ENCODE measurements at regions not wholly inside any gene's neighbourhood (a gene's known extent, or its start where the extent isn't known, plus 50 kb on each side); places are given as distances from the start of the nearest gene placed in this dataset.
"Not testable (repeated sequence)": the region's sequence is repeated elsewhere in the genome, so short reads cannot be mapped to it uniquely, and the experiment has no call there.

DNA sequence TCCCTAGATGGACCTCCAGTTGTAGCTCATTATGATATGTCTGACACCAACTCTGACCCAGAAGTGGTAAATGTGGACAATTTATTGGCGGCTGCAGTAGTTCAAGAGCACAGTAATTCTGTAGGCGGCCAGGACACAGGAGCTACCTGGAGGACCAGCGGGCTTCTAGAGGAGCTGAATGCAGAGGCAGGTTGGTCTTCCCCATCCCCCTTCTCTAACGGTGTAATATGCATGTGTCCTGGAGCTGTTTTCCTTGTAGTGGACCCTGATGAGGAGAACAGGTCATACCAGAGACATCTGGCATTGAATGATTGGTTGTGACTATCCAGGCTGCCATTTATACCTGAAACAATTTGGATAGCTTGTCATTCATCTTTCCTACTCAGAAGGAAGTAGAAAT, 135.8 kb downstream of the HAUS1 start:
- peaks cover 23% of the 10 kb centered on the region for H3K36me3 Mint-ChIP-seq (ENCODE audit: low read depth)
- H3K27me3 Mint-ChIP-seq (ENCODE audit: insufficient read depth), result no peaks in the 10 kb centered on the region
- peaks cover 14% of the 10 kb centered on the region for H3K4me1 Mint-ChIP-seq (ENCODE audit: low read depth)
- intact Hi-C loops (cut with micrococcal nuclease), result no loop called here
- no peak for DNase-seq (ENCODE audit: low spot score)
- H3K9me3 Mint-ChIP-seq, result no peaks in the 10 kb centered on the region
- no peak overlapping the region for H3K27ac Mint-ChIP-seq
- no peak overlapping the region for H3K4me3 Mint-ChIP-seq

DNA sequence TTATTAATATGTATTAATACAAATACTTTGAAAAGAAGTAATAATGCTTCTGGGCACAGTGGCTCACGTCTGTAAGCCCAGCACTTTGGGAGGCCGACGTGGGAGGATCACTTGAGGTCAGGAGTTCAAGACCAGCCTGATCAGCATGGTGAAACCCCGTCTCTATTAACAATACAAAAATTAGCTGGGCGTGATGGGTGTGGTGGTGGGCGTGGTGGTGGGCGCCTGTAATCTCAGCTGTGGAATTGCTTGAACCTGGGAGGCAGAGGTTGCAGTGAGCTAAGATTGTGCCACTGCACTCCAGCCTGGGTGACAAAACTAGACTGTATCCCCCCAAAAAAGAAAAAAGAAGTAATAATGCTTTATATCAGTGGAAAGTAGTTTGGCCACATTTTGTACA, 137.2 kb downstream of the HAUS1 start:
- Mint-ChIP-seq H3K4me1 (ENCODE audit: low read depth) (peaks cover 14% of the 10 kb centered on the region), H3K36me3 (ENCODE audit: low read depth) (peaks cover 18% of the 10 kb centered on the region)
- H3K4me3 Mint-ChIP-seq; H3K27me3 Mint-ChIP-seq (ENCODE audit: insufficient read depth); H3K9me3 Mint-ChIP-seq; DNase-seq (ENCODE audit: low spot score); intact Hi-C loops (cut with micrococcal nuclease); H3K27ac Mint-ChIP-seq: not testable (repeated sequence)

DNA sequence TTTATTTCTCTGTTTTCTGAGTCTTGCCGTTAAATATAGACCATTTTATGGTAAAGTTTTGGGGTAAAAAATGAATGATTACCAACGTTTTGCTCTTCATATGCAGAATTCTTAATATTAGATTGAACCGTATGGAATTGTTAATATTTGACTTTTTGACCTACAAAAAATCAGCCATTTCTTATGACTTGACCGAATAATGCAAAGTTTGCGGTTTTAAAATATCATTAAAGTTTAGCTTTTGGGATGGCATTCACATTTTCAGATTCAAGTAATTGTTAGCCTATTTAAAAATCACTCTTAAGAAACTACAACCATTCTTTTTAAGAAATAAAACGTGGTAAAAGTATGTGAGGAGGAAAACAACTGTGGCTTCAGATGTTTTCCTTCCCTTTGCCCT, 138.0 kb downstream of the HAUS1 start:
- Mint-ChIP-seq H3K27me3 (ENCODE audit: insufficient read depth) (no peaks in the 10 kb centered on the region), H3K4me1 (ENCODE audit: low read depth) (peaks cover 15% of the 10 kb centered on the region), H3K27ac (no peak overlapping the region), H3K36me3 (ENCODE audit: low read depth) (peaks cover 18% of the 10 kb centered on the region), H3K9me3 (no peaks in the 10 kb centered on the region), H3K4me3 (no peak overlapping the region)
- no peak for DNase-seq (ENCODE audit: low spot score)
- intact Hi-C loops (cut with micrococcal nuclease), result no loop called here

DNA sequence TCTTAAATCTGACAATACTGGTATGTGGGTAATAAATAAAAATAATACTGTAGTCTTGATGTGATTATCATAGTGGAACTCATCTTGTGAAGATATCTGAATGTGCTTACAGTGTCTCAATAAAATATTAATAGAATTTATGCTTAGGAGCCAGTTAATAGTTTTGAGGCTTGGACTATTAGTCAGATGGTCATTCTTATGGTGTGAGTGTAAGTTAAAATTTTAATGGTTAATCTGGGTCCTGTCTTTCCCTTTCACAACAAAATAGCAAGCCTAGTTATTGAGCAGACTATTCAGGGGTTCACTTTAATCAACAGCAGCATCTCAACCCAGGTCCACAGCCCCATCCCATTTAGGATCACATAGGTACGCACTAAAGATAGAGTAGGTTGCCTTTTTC, 138.9 kb downstream of the HAUS1 start:
- intact Hi-C loops (cut with micrococcal nuclease), result no loop called here
- no peak overlapping the region for H3K4me3 Mint-ChIP-seq
- peaks cover 19% of the 10 kb centered on the region for H3K36me3 Mint-ChIP-seq (ENCODE audit: low read depth)
- peaks cover 21% of the 10 kb centered on the region for H3K4me1 Mint-ChIP-seq (ENCODE audit: low read depth)
- H3K9me3 Mint-ChIP-seq, result no peaks in the 10 kb centered on the region
- H3K27me3 Mint-ChIP-seq (ENCODE audit: insufficient read depth), result no peaks in the 10 kb centered on the region
- no peak overlapping the region for H3K27ac Mint-ChIP-seq
- DNase-seq (ENCODE audit: low spot score), result no peak

DNA sequence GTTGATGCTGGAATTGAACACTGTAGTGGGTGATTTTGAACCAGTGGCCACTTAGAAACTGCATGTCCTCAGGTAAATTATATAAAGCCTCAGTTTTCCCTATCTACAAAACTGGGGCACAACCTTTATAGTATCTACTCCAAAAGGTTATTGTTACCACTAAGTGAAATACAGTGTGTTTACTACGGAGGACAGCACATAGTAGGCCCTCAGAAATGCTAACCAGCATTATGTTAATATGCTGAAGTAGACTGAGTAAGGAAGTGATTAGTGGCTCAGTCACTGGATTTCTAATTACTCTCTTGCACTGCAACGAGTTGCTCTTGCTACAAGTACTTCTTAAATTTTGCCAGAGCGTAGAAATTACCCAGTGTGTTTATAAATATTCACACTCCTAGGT, 139.5 kb downstream of the HAUS1 start:
- H3K27me3 Mint-ChIP-seq (ENCODE audit: insufficient read depth), result no peaks in the 10 kb centered on the region

DNA sequence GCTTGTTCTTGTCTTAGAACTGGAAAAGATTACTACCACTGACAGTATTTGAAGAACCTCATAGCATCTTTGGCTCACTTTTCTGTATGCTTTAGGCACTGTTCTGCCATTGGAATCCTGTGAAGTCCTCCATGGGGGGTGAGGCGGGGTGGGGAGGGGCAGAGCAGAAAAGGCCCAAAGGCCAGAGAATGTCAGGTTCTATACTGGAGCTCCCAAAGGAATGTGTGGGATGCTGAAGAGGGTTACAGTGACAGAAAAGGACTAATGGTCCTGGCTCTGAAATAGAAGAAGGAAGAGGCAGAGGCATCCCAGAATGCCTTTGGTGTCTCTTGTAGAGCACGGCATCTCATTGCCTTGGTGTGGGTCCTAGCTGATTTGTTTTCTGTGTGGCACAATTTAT, 141.9 kb downstream of the HAUS1 start:
- Mint-ChIP-seq H3K9me3 (no peaks in the 10 kb centered on the region), H3K4me1 (ENCODE audit: low read depth) (peaks cover 51% of the 10 kb centered on the region), H3K36me3 (ENCODE audit: low read depth) (peaks cover 27% of the 10 kb centered on the region), H3K27ac (no peak overlapping the region), H3K4me3 (no peak overlapping the region), H3K27me3 (ENCODE audit: insufficient read depth) (no peaks in the 10 kb centered on the region)
- no peak for DNase-seq (ENCODE audit: low spot score)
- intact Hi-C loops (cut with micrococcal nuclease), result no loop called here

More for the DNA sequence above, 139.5 kb downstream of the HAUS1 start:
- Mint-ChIP-seq H3K4me1 (ENCODE audit: low read depth) (peaks cover 26% of the 10 kb centered on the region), H3K9me3 (no peaks in the 10 kb centered on the region), H3K4me3 (no peak overlapping the region), H3K27ac (no peak overlapping the region), H3K36me3 (ENCODE audit: low read depth) (peaks cover 22% of the 10 kb centered on the region)
- intact Hi-C loops (cut with micrococcal nuclease), result no loop called here
- no peak for DNase-seq (ENCODE audit: low spot score)

DNA sequence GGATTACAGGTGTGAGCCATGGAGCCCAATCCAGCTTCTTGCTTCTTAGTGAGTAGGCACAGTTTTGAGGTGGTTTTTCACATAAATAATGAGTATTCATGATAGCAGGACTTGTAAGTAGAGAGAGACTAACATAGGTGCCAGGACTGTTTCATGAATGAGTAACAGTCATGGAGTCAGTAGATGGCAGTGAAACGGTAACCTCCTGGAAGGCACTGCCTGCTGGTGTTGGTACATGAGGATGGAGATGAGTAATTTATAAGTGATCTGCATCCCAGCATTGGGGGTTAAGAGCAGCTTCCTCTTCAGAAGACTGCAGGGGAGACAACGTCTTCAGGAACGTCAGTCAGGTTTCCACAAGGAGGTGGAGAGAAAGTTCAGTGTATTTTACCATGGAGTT, 143.8 kb downstream of the HAUS1 start:
- intact Hi-C loops (cut with micrococcal nuclease), result no loop called here
- Mint-ChIP-seq H3K4me3 (no peak overlapping the region), H3K27me3 (ENCODE audit: insufficient read depth) (no peaks in the 10 kb centered on the region), H3K9me3 (no peaks in the 10 kb centered on the region), H3K36me3 (ENCODE audit: low read depth) (peaks cover 31% of the 10 kb centered on the region), H3K4me1 (ENCODE audit: low read depth) (peaks cover 60% of the 10 kb centered on the region), H3K27ac (peak overlapping the region; percentile 14)
- DNase-seq (ENCODE audit: low spot score), result no peak

DNA sequence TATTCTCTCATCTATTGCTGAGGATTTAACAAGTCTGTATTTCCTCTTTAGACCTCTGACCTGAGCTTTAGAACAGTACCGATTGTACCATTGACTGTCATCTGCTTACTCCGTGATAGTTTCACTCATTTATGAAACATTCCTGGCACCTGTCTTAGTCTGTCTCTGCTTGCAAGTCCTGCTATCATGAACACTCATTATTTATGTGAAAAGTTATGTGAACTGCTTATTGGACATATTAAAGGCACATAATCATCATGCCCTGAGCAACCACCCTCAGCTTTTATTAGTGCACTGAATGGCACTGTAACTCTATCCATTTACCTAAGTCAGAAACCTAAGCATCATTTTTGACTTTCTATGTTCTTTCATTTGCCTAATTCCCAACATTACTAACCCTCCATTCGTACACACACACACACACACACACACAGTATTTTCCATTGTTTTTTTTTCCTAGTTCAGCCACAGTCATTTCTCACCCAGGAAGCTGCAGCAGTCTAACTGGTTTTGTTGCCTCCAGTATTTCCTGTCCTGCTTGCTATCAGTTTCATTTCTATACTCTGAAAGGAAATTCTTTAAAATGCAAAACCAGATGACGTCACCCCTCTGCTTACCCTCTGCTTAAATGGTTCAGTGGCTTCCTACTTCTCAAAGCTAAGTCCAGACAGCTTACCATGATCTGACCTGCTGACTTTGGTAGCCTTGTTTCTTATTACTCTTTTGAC, 146.1 kb downstream of the HAUS1 start:
- H3K27me3 Mint-ChIP-seq (ENCODE audit: insufficient read depth), result no peaks in the 10 kb centered on the region

DNA sequence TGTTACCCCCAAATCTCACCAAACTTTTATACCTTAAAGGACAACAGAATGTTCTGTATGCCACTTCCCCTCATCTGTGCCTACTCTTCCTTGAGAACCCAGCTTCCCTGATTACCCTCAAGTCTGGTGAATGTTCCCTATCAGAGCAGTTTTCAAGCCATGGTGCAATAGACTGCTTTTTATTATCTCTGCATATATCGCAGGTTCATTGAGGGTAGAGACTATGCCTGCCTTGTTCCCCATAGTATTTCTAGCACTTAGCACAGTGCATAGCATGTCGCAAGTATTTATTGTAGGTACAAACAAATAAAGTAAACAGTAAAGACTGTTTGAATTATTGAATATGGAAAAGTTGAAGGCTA, 146.6 kb downstream of the HAUS1 start:
- Mint-ChIP-seq H3K4me1 (ENCODE audit: low read depth) (peaks cover 73% of the 10 kb centered on the region), H3K9me3 (no peaks in the 10 kb centered on the region), H3K27me3 (ENCODE audit: insufficient read depth) (no peaks in the 10 kb centered on the region), H3K4me3 (peak overlapping the region; percentile 28), H3K36me3 (ENCODE audit: low read depth) (peaks cover 48% of the 10 kb centered on the region), H3K27ac (peak overlapping the region; percentile 92)
- no peak for DNase-seq (ENCODE audit: low spot score)
- intact Hi-C loops (cut with micrococcal nuclease), result loop anchor here (1.0 to 5.0 kb wide), 10 partner anchors 14 to 666 kb away; partner anchors contain the start of genes HAUS1, KATNAL2 and PIAS2

More for the DNA sequence above, 146.1 kb downstream of the HAUS1 start:
- intact Hi-C loops (cut with micrococcal nuclease), result loop anchor here (1.0 to 5.0 kb wide), 10 partner anchors 14 to 667 kb away; partner anchors contain the start of genes HAUS1, KATNAL2 and PIAS2
- H3K36me3 Mint-ChIP-seq (ENCODE audit: low read depth), result peaks cover 46% of the 10 kb centered on the region
- no peaks in the 10 kb centered on the region for H3K9me3 Mint-ChIP-seq
- peak overlapping the region; percentile 92 for H3K27ac Mint-ChIP-seq
- peak overlapping the region; percentile 28 for H3K4me3 Mint-ChIP-seq
- peaks cover 75% of the 10 kb centered on the region for H3K4me1 Mint-ChIP-seq (ENCODE audit: low read depth)
- DNase-seq (ENCODE audit: low spot score), result peak; percentile 71

DNA sequence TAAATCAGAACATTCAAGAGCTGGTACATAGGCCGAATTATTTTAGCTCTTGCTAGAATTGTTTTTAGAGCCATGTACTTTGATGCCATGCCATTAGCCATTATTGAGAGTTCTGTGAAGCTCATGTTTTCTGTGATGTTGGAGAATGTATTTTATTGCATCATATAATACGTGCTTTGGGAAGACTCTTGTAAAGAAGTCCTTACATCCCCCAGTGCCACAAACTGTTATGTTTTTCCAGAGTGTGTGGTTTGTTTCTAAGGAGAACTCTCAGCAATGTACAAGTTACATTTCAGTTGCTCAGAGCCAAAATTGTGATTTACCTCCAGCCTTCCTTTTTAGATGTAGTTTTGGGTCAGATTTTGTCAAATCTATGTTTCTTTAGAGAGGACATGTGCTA, 148.6 kb downstream of the HAUS1 start:
- Mint-ChIP-seq H3K9me3 (no peaks in the 10 kb centered on the region), H3K4me3 (no peak overlapping the region), H3K36me3 (ENCODE audit: low read depth) (peaks cover 60% of the 10 kb centered on the region), H3K4me1 (ENCODE audit: low read depth) (peaks cover 67% of the 10 kb centered on the region), H3K27me3 (ENCODE audit: insufficient read depth) (no peaks in the 10 kb centered on the region), H3K27ac (no peak overlapping the region)
- DNase-seq (ENCODE audit: low spot score), result no peak
- intact Hi-C loops (cut with micrococcal nuclease), result loop anchor here (5.0 kb wide), 1 partner anchor 85 kb away; no protein-coding TSS in a partner anchor

DNA sequence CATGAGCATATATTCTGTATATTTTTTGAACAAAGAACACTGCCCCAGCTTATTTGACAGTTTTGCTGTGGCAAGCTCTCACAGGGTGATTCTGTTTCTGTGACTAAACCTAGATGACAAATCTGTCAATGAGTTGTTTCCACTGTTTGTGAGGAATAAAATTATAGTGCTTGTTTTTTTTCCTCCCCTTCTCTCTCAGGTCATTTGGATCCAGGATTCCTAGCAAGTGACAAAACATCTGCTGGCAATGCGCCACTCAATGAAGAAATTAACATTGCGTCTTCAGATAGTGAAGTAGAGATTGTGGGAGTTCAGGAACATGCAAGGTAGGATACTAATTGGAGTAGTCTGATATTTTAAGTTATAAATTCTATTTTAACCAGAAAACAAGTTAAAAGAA, 149.3 kb downstream of the HAUS1 start:
- Mint-ChIP-seq H3K27ac (peak overlapping the region; percentile 63), H3K9me3 (no peaks in the 10 kb centered on the region), H3K4me1 (ENCODE audit: low read depth) (peaks cover 60% of the 10 kb centered on the region), H3K27me3 (ENCODE audit: insufficient read depth) (no peaks in the 10 kb centered on the region), H3K36me3 (ENCODE audit: low read depth) (peaks cover 56% of the 10 kb centered on the region), H3K4me3 (no peak overlapping the region)
- DNase-seq (ENCODE audit: low spot score), result no peak
- intact Hi-C loops (cut with micrococcal nuclease), result loop anchor here (5.0 kb wide), 1 partner anchor 84 kb away; no protein-coding TSS in a partner anchor

DNA sequence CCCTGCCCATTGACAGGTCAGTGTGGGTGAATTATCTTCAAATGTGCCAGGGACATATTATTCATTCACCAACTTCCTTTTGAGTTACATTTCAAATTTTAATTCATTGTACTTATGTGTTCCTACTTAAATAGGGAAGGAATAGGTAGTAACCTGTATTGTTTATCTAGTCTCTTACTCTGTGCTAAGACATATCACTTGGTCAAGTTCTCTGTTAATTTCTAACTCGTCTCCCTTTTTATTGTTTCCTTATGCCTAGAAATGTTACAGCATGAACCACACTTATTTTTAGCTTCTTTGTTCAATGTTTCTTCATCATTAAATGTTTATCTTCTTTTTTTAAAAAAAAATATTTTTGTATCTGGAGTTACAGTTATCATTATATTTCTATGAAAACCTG, 151.9 kb downstream of the HAUS1 start:
- no peaks in the 10 kb centered on the region for H3K27me3 Mint-ChIP-seq (ENCODE audit: insufficient read depth)
- peak overlapping the region; percentile 4 for H3K27ac Mint-ChIP-seq
- intact Hi-C loops (cut with micrococcal nuclease), result no loop called here
- H3K4me3 Mint-ChIP-seq, result no peak overlapping the region
- no peaks in the 10 kb centered on the region for H3K9me3 Mint-ChIP-seq
- peaks cover 53% of the 10 kb centered on the region for H3K36me3 Mint-ChIP-seq (ENCODE audit: low read depth)
- DNase-seq (ENCODE audit: low spot score), result no peak
- peaks cover 50% of the 10 kb centered on the region for H3K4me1 Mint-ChIP-seq (ENCODE audit: low read depth)

DNA sequence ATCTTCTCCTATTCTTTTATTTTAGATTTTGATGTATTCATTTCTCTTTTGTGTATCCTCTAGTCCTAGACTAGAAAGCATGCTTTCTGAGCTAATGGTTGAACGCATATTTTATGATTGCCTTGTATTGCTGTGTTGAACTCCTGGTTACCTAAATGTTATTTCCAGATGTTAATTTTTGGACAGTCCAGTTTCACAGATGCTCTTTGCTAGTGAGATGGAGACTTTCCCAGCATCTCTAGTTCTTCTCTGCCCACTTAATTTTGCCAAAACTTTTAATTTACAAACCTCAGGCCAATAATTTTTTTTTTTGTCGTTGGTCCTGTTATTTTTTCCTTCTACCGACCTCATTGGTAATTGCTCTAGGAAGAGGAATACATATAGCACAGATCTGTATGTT, 153.2 kb downstream of the HAUS1 start:
- Mint-ChIP-seq H3K4me1 (ENCODE audit: low read depth) (peaks cover 56% of the 10 kb centered on the region), H3K36me3 (ENCODE audit: low read depth) (peaks cover 56% of the 10 kb centered on the region)
- intact Hi-C loops (cut with micrococcal nuclease), result no loop called here

More for the DNA sequence above, 153.2 kb downstream of the HAUS1 start:
- no peak overlapping the region for H3K27ac Mint-ChIP-seq
- H3K27me3 Mint-ChIP-seq (ENCODE audit: insufficient read depth), result no peaks in the 10 kb centered on the region
- DNase-seq (ENCODE audit: low spot score), result no peak
- H3K9me3 Mint-ChIP-seq, result no peaks in the 10 kb centered on the region
- no peak overlapping the region for H3K4me3 Mint-ChIP-seq
